Mesenchymal stem cell (in vitro differentiated cells and primary cell): ENCODE measurements at regions not wholly inside any gene's neighbourhood (a gene's known extent, or its start where the extent isn't known, plus 50 kb on each side); places are given as distances from the start of the nearest gene placed in this dataset.

Experiments
- DNase-seq: peaks from one replicate; pipeline ENCODE4 v3.0.0-alpha.2; 2013
- H2AFZ ChIP-seq: one replicate; pipeline ENCODE4 v1.6.1; 2013; ENCODE audit warnings: low read depth, mild to moderate bottlenecking, control low read depth, inconsistent platforms, low read length, moderate library complexity
- H2AK5ac ChIP-seq: 2 replicates; pipeline ENCODE4 v1.6.1; 2013; ENCODE audit warnings: low read length, moderate library complexity, mild to moderate bottlenecking, inconsistent platforms; ENCODE audit not compliant: severe bottlenecking
- H2BK120ac ChIP-seq: one replicate; pipeline ENCODE4 v1.6.1; 2013; ENCODE audit warnings: low read depth, mild to moderate bottlenecking, inconsistent platforms, low read length, moderate library complexity
- H2BK12ac ChIP-seq, 2 experiments: one replicate each; pipeline ENCODE4 v1.6.1; 2013; ENCODE audit warnings: inconsistent platforms in 2 of 2, low read length in 2 of 2, mild to moderate bottlenecking in 2 of 2, moderate library complexity in 2 of 2, control low read depth in 1 of 2
- H2BK15ac ChIP-seq: one replicate; pipeline ENCODE4 v1.6.1; 2013; ENCODE audit warnings: mild to moderate bottlenecking, low read depth, inconsistent platforms; ENCODE audit not compliant: poor library complexity, severe bottlenecking
- H2BK5ac ChIP-seq: 2 replicates; pipeline ENCODE4 v1.6.1; 2013; ENCODE audit warnings: low read depth, mild to moderate bottlenecking, low read length, control low read depth, inconsistent platforms; ENCODE audit not compliant: poor library complexity, severe bottlenecking
- H3K14ac ChIP-seq, 2 experiments: one replicate each; pipeline ENCODE4 v1.6.1; 2013; ENCODE audit warnings: inconsistent platforms in 2 of 2, low read length in 2 of 2, control low read depth in 1 of 2, mild to moderate bottlenecking in 1 of 2, moderate library complexity in 1 of 2
- H3K18ac ChIP-seq, 2 experiments: one replicate each; pipeline ENCODE4 v1.6.1; 2013; ENCODE audit warnings: inconsistent platforms in 2 of 2, low read length in 2 of 2, control low read depth in 1 of 2, low read depth in 1 of 2, mild to moderate bottlenecking in 1 of 2
- H3K23ac ChIP-seq, 2 experiments: one replicate each; pipeline ENCODE4 v1.6.1; 2013; ENCODE audit warnings: inconsistent platforms in 2 of 2, low read length in 2 of 2, mild to moderate bottlenecking in 2 of 2, moderate library complexity in 2 of 2, control low read depth in 1 of 2
- H3K27ac ChIP-seq: 2 replicates; pipeline ENCODE4 v1.5.1; 2013; ENCODE audit warnings: mild to moderate bottlenecking, moderate library complexity, low read length, control low read depth, inconsistent platforms; ENCODE audit not compliant: poor library complexity, severe bottlenecking
- H3K27me3 ChIP-seq, 2 experiments: 2 replicates each; pipeline versions ENCODE4 v1.6.1 to v1.7.0; 2013; ENCODE audit warnings: low read length in 2 of 2, mild to moderate bottlenecking in 2 of 2, moderate library complexity in 2 of 2, control low read depth in 1 of 2, inconsistent platforms in 1 of 2; ENCODE audit not compliant: control insufficient read depth in 1 of 2, insufficient read depth in 1 of 2
- H3K36me3 ChIP-seq, 2 experiments: 2 replicates each; pipeline versions ENCODE4 v1.6.1 to v1.7.0; 2013; ENCODE audit warnings: low read length in 2 of 2, control low read depth in 1 of 2, inconsistent platforms in 1 of 2, low read depth in 1 of 2, mild to moderate bottlenecking in 1 of 2; ENCODE audit not compliant: insufficient read depth in 2 of 2, control insufficient read depth in 1 of 2
- H3K4ac ChIP-seq, 2 experiments: one replicate each; pipeline ENCODE4 v1.6.1; 2013; ENCODE audit warnings: inconsistent platforms in 2 of 2, low read length in 2 of 2, mild to moderate bottlenecking in 2 of 2, moderate library complexity in 2 of 2, control low read depth in 1 of 2, low read depth in 1 of 2
- H3K4me1 ChIP-seq: 2 replicates; pipeline ENCODE4 v1.6.1; 2013; ENCODE audit warnings: low read depth, low read length, control low read depth; ENCODE audit not compliant: control insufficient read depth, insufficient read depth
- H3K4me2 ChIP-seq: 2 replicates; pipeline ENCODE4 v1.6.1; 2013; ENCODE audit warnings: low read length, mild to moderate bottlenecking, inconsistent platforms; ENCODE audit not compliant: poor library complexity, severe bottlenecking
- H3K4me3 ChIP-seq, 2 experiments: 2 replicates each; pipeline versions ENCODE4 v1.5.1 to v1.7.0; 2013; ENCODE audit warnings: low read length in 2 of 2, mild to moderate bottlenecking in 2 of 2, control low read depth in 1 of 2, low read depth in 1 of 2; ENCODE audit not compliant: insufficient read depth in 1 of 2
- H3K79me1 ChIP-seq: replicated peaks from 2 replicates; pipeline ENCODE4 v1.6.1; 2013; ENCODE audit warnings: mild to moderate bottlenecking, control low read depth, low read length, inconsistent platforms; ENCODE audit not compliant: poor library complexity, severe bottlenecking
- H3K9ac ChIP-seq: 2 replicates; pipeline ENCODE4 v1.7.0; 2013; ENCODE audit warnings: mild to moderate bottlenecking, low read length, moderate library complexity
- H3K9me3 ChIP-seq: 2 replicates; pipeline ENCODE4 v1.7.0; 2013; ENCODE audit warnings: mild to moderate bottlenecking, low read length; ENCODE audit not compliant: control insufficient read depth
- H4K8ac ChIP-seq: one replicate; pipeline ENCODE4 v1.6.1; 2013; ENCODE audit warnings: inconsistent platforms, mild to moderate bottlenecking, low read length, moderate library complexity
- H4K91ac ChIP-seq: one replicate; pipeline ENCODE4 v1.6.1; 2013; ENCODE audit warnings: mild to moderate bottlenecking, low read length, inconsistent platforms
- WGBS: methylation state at CpG from one replicate; pipeline ENCODE4 v1.1.7; 2013; ENCODE audit warnings: mixed read lengths; 5-methylcytosine and 5-hydroxymethylcytosine counted together

GRCh38 chr15:39205081-39205480 lies 375.8 kb upstream of the THBS1 start:
- Histone ChIP-seq H3K4me2 (no peak overlapping the region), H3K23ac (no peak overlapping the region), H3K9ac (no peak overlapping the region), H3K9me3 (peaks cover 5% of the 10 kb centered on the region), H3K18ac (no peak overlapping the region), H3K14ac (no peak overlapping the region), H3K27me3 (no peaks in the 10 kb centered on the region), H2BK120ac (no peak overlapping the region), H2BK15ac (no peak overlapping the region), H2AK5ac (no peak overlapping the region), H3K4me3 (no peak overlapping the region), H3K36me3 (no peaks in the 10 kb centered on the region), H3K27ac (no peak overlapping the region), H2BK12ac (no peak overlapping the region), H3K79me1 (no peaks in the 10 kb centered on the region), H4K91ac (no peak overlapping the region), H2AFZ (no peak overlapping the region), H4K8ac (no peak overlapping the region), H2BK5ac (no peak overlapping the region), H3K4me1 (no peaks in the 10 kb centered on the region), H3K4ac (no peak overlapping the region)
- DNase-seq, result no peak

- H3K4me3 ChIP-seq, result no peak overlapping the region
- no peaks in the 10 kb centered on the region for H3K4me1 ChIP-seq
- H4K91ac ChIP-seq, result no peak overlapping the region
- H3K27ac ChIP-seq, result no peak overlapping the region
- no peak overlapping the region for H3K9ac ChIP-seq
- no peak overlapping the region for H2AFZ ChIP-seq
- WGBS, result 91% methylated on average over 3 of the region's 4 CpGs
- no peak for DNase-seq
- no peak overlapping the region for H2BK12ac ChIP-seq
- no peaks in the 10 kb centered on the region for H3K36me3 ChIP-seq
- H3K9me3 ChIP-seq, result peaks cover 7% of the 10 kb centered on the region
- no peak overlapping the region for H4K8ac ChIP-seq
- H3K18ac ChIP-seq, result no peak overlapping the region
- no peak overlapping the region for H3K4me2 ChIP-seq
- no peak overlapping the region for H3K14ac ChIP-seq
- H3K23ac ChIP-seq, result no peak overlapping the region
- H3K27me3 ChIP-seq, result no peaks in the 10 kb centered on the region
- no peak overlapping the region for H2BK120ac ChIP-seq
- H2BK5ac ChIP-seq, result no peak overlapping the region
- H2BK15ac ChIP-seq, result no peak overlapping the region
- H3K79me1 ChIP-seq, result no peaks in the 10 kb centered on the region
- no peak overlapping the region for H2AK5ac ChIP-seq
- no peak overlapping the region for H3K4ac ChIP-seq
Observed at GRCh38 chr15:39205506-39206371, 375.1 kb upstream of the THBS1 start.

GRCh38 chr15:39207532-39208115 lies 373.3 kb upstream of the THBS1 start:
- H2AK5ac ChIP-seq, result no peak overlapping the region
- no peak for DNase-seq
- no peak overlapping the region for H3K27ac ChIP-seq
- no peak overlapping the region for H3K23ac ChIP-seq
- no peak overlapping the region for H2BK12ac ChIP-seq
- no peak overlapping the region for H3K9ac ChIP-seq
- no peak overlapping the region for H2AFZ ChIP-seq
- no peak overlapping the region for H3K18ac ChIP-seq
- H3K27me3 ChIP-seq, result no peaks in the 10 kb centered on the region
- no peak overlapping the region for H2BK120ac ChIP-seq
- H3K4me3 ChIP-seq, result no peak overlapping the region
- H3K79me1 ChIP-seq, result no peaks in the 10 kb centered on the region
- no peak overlapping the region for H3K4me2 ChIP-seq
- H3K4me1 ChIP-seq, result no peaks in the 10 kb centered on the region
- WGBS, result 97% methylated on average over 4 of the region's 5 CpGs
- H2BK5ac ChIP-seq, result no peak overlapping the region
- no peaks in the 10 kb centered on the region for H3K36me3 ChIP-seq
- H3K14ac ChIP-seq, result no peak overlapping the region
- H2BK15ac ChIP-seq, result no peak overlapping the region
- H4K8ac ChIP-seq, result no peak overlapping the region
- no peak overlapping the region for H4K91ac ChIP-seq
- H3K9me3 ChIP-seq, result peaks cover 21% of the 10 kb centered on the region
- no peak overlapping the region for H3K4ac ChIP-seq

GRCh38 chr15:39208187-39208586 lies 372.7 kb upstream of the THBS1 start:
- H4K8ac ChIP-seq, result no peak overlapping the region
- no peak overlapping the region for H2BK15ac ChIP-seq
- no peak overlapping the region for H2BK120ac ChIP-seq
- no peak overlapping the region for H2BK5ac ChIP-seq
- no peak overlapping the region for H3K27ac ChIP-seq
- 94% methylated on average over 2 of the region's 2 CpGs for WGBS
- H3K14ac ChIP-seq, result no peak overlapping the region
- H3K4me2 ChIP-seq, result no peak overlapping the region
- H3K9ac ChIP-seq, result no peak overlapping the region
- H3K23ac ChIP-seq, result no peak overlapping the region
- DNase-seq, result no peak
- H3K79me1 ChIP-seq, result no peaks in the 10 kb centered on the region
- H3K9me3 ChIP-seq, result peaks cover 24% of the 10 kb centered on the region
- H3K4me3 ChIP-seq, result no peak overlapping the region
- H3K18ac ChIP-seq, result no peak overlapping the region
- H2AK5ac ChIP-seq, result no peak overlapping the region
- H2BK12ac ChIP-seq, result no peak overlapping the region
- H3K36me3 ChIP-seq, result no peaks in the 10 kb centered on the region
- H2AFZ ChIP-seq, result no peak overlapping the region
- H4K91ac ChIP-seq, result no peak overlapping the region
- no peaks in the 10 kb centered on the region for H3K27me3 ChIP-seq
- H3K4ac ChIP-seq, result no peak overlapping the region
- H3K4me1 ChIP-seq, result no peaks in the 10 kb centered on the region
